Dendritic cell treated with granulocyte-macrophage colony-stimulating factor and Interleukin-4, amounts not matched to agents 40 ng/mL and 50 ng/mL, for 4 days (primary cell): ENCODE measurements at regions not wholly inside any gene's neighbourhood (a gene's known extent, or its start where the extent isn't known, plus 50 kb on each side); places are given as distances from the start of the nearest gene placed in this dataset.

ENCODE experiments used
- H3K27ac Mint-ChIP-seq: one replicate; pipeline ENCODE4 v1.8.0; 2022; ENCODE audit warnings: mild to moderate bottlenecking, mixed read lengths
- H3K27me3 Mint-ChIP-seq: one replicate; pipeline ENCODE4 v1.8.0; 2022; ENCODE audit warnings: mild to moderate bottlenecking, mixed read lengths
- H3K36me3 Mint-ChIP-seq: one replicate; pipeline ENCODE4 v1.8.0; 2022; ENCODE audit warnings: low read depth, mixed read lengths
- H3K4me1 Mint-ChIP-seq: one replicate; pipeline ENCODE4 v1.8.0; 2022; ENCODE audit warnings: low read depth, mixed read lengths
- H3K4me3 Mint-ChIP-seq: one replicate; pipeline ENCODE4 v1.8.0; 2022; ENCODE audit warnings: mild to moderate bottlenecking, moderate library complexity, mixed read lengths
- H3K9me3 Mint-ChIP-seq: one replicate; pipeline ENCODE4 v1.8.0; 2022; ENCODE audit warnings: mixed read lengths
- intact Hi-C: fragments of 100-400 bp; cut with micrococcal nuclease; formaldehyde crosslinking; loops from one replicate; pipeline ENCODE4 v1.15.0; 2022

DNA sequence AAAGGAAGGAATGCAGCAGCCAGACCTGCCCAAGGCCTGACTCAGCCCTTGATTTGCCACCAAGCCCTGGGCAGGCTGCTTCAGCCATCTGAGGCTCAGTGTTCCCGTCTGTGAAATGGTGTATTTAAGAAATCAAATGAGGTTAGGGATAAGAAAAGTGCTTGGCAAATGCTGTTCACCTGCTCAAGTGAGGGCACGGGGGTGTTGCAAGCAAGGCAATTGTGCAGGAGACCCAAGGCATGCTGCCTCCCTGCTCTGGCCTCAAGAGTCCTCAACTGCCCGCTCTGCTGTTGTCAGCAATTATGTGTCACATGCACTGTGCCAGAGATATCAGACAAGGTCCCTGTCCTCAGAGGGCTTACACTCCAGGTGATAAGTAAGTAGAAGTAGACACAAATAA lies 101.8 kb downstream of the TPRA1 start:
- no peaks in the 10 kb centered on the region for H3K9me3 Mint-ChIP-seq
- intact Hi-C loops, result no loop called here
- H3K4me1 Mint-ChIP-seq, result no peaks in the 10 kb centered on the region
- no peak overlapping the region for H3K27ac Mint-ChIP-seq
- H3K36me3 Mint-ChIP-seq, result no peaks in the 10 kb centered on the region
- no peak overlapping the region for H3K4me3 Mint-ChIP-seq
- peaks cover 26% of the 10 kb centered on the region for H3K27me3 Mint-ChIP-seq

DNA sequence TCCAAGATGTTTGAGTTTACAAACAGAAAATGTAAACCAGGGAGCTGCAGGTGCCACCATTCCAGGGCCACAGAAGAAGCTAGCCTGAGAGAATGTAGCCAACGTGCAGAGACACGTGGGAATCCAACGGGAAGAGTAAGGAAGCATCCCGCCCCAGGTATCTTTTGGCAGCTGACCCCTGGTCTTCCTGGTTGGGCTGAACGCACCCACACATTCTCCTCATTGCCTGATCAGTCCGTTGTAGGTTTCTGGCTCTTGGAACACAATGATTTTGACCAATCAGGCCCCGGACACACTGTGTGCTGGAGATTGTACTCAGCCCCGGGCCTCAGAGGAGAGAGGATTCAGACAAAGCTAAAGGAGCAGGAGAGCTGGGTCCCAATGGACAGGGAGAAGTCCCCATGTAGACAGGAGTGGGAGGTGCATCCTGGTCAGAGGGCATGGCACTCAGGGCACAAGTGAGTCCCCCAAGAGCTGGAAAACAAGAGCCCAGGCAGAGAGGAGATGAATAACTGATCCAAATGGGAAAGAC lies 102.3 kb downstream of the TPRA1 start:
- H3K4me1 Mint-ChIP-seq, result no peaks in the 10 kb centered on the region
- no peaks in the 10 kb centered on the region for H3K9me3 Mint-ChIP-seq
- H3K27me3 Mint-ChIP-seq, result peaks cover 28% of the 10 kb centered on the region
- intact Hi-C loops, result no loop called here
- no peaks in the 10 kb centered on the region for H3K36me3 Mint-ChIP-seq
- no peak overlapping the region for H3K27ac Mint-ChIP-seq
- no peak overlapping the region for H3K4me3 Mint-ChIP-seq

DNA sequence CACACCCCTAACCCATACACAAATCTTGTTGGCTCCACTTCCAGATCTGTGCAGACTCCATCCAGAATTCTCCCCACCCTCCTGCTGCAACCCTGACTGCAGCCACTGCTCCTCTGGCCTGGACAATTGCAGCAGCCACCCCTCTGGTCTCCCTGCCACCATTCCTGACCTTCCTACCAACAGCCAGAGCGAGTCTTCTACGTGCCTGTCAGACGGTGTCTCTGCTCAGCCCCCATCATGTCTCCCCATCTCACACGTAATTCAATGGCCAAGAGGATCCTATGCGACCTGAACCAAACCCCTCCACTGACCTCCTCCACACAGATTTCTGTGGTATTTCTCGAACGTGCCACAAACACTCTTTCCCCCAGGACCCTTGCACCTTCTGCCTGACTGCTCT lies 103.3 kb downstream of the TPRA1 start:
- Mint-ChIP-seq H3K9me3 (no peaks in the 10 kb centered on the region), H3K4me1 (no peaks in the 10 kb centered on the region), H3K36me3 (no peaks in the 10 kb centered on the region), H3K27ac (no peak overlapping the region), H3K4me3 (no peak overlapping the region), H3K27me3 (peaks cover 32% of the 10 kb centered on the region)
- intact Hi-C loops, result no loop called here

DNA sequence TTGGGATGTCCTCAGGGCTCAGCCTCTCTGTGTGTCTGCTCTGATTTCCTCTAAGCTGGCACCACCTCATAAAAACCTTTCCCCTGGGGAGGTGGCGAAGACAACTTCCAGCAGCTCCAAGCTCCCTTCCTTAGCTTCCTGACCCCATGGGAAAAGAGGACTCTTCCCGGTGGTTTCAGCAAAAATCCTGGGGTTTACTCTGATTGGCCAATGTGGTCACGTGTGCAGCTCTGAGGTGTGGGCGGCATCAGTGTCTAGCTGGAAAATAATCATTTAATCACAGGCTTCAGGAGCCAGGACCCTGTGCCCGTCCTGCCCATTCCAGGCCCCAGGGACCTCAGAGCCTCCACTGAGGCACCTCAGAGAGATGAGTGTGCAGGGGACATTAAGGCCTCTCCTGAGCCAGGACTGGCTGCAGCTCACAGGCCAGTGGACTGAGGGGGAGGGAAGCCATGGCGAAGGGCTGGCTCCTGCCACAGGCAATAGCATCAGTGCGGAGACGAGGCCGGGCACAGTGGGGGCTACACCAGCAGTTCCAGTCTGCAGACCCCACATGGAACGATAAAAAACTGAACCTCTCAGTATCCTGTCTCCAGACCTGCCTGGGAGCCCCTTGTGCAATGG lies 104.1 kb downstream of the TPRA1 start:
- Mint-ChIP-seq H3K4me1 (no peaks in the 10 kb centered on the region), H3K27ac (no peak overlapping the region), H3K4me3 (no peak overlapping the region), H3K36me3 (no peaks in the 10 kb centered on the region), H3K9me3 (no peaks in the 10 kb centered on the region), H3K27me3 (peaks cover 33% of the 10 kb centered on the region)
- intact Hi-C loops, result no loop called here

DNA sequence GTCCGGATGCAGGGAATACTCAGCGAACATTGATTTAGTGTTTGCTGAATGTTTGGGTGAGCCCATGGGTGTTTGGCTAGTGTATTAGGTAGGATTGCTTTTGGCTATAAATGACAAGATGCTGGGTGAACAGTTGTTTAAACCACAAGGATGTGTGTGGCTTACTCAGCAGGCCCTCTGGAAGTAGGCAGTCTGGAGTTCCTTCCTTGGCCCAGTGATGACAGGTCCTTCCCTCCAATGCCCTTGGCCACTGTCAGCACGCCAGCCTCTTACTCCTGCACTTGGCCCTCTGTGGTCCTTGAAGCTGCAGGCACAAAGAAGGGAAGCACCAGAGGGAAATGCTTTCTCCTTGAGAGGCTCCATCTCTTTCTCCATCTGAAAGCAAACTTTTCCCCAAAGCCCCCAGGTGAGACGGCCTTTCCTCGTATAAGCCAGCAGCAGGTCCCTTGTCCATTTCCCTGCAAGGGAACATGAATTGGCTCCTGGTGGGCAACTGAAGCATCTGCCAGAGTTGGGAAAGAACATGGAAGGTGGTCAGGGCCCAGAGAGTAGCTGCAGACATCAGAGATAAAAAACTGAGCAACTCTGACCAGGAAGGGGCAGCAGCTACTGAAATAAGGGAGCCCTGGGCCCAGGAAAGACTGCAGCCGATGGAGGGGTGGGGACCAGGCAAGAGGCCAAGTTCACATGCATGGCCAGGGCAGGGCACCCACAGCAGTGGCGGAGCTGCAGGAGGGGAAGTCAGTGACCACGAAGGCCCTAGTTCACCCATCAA lies 105.0 kb downstream of the TPRA1 start:
- Mint-ChIP-seq H3K27me3 (peaks cover 33% of the 10 kb centered on the region), H3K36me3 (no peaks in the 10 kb centered on the region), H3K27ac (no peak overlapping the region), H3K4me1 (no peaks in the 10 kb centered on the region), H3K4me3 (no peak overlapping the region), H3K9me3 (no peaks in the 10 kb centered on the region)
- intact Hi-C loops, result no loop called here

DNA sequence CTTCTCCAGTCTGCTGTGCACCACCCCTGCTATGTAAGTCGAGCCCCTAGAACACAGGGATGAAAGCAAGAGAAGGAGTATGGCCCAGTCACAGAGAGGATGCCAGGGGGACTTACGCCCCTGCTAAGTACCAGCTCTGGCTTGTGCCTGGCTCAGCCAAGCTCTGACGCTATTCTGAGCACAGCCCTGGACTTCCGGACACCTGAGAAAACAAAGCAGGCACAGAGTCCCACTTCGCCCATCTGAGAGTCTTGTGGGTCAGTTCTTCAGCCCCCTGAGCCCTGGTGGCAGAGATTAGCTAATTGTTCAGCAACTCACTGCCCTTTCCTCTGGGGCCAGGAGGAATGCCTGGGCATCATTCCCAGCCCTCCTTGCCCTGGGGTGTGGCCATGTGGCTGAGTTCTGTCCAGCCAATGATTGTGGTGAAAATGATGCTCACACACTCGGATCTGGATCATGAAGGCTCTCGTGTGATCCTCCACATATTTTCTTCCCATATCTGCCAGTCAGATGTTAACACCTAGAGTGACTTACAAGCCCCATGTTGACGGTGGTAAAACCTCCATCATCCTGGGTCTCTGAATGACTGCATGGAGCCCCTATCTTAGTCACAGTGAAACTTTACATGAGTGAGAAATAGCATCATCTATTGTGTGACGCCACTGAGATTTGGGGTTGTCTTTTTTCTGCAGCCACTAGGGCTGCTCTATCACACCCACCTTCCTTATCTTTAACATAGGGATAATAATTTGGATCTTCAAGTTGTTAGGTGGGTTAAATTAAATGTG lies 105.7 kb downstream of the TPRA1 start:
- H3K27me3 Mint-ChIP-seq, result peaks cover 33% of the 10 kb centered on the region
- H3K4me1 Mint-ChIP-seq, result no peaks in the 10 kb centered on the region
- H3K27ac Mint-ChIP-seq, result no peak overlapping the region
- H3K4me3 Mint-ChIP-seq, result no peak overlapping the region
- H3K36me3 Mint-ChIP-seq, result no peaks in the 10 kb centered on the region
- no peaks in the 10 kb centered on the region for H3K9me3 Mint-ChIP-seq
- intact Hi-C loops, result no loop called here

DNA sequence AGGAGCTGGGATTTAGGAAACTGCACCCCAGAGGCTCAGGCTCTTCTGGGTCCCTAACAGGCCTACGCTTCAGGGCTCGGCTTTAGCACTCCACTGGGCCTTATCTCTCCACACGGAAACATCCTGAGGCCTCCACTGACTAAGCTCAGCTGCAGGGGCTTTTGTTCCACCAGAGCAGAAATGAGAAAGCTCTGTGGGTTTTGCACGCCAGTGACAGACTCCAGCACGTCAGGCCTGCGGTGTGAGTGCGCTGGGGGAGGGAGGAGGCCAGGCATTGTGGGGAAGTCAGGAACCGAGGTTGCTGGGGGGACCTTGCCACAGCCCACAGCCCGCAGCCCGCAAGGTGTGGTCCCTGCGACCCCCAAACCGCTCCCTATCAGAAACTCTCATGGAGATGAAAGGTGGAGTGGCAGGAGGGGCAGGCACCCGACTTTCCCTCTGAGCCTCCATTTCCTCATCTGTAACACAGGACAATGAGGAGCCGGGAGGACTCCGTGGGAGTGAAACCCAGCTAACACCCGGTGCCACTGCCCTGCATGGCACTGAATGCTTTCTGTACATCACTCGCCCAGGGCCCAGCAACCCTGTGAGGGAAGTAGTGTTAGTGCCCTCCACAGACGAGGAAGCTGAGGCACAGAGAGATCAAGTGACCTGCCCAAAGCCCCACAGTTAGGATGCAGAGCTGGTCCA lies 106.5 kb downstream of the TPRA1 start:
- Mint-ChIP-seq H3K27ac (peak overlapping the region; percentile 26), H3K9me3 (no peaks in the 10 kb centered on the region), H3K27me3 (peaks cover 35% of the 10 kb centered on the region), H3K4me3 (no peak overlapping the region), H3K4me1 (no peaks in the 10 kb centered on the region), H3K36me3 (no peaks in the 10 kb centered on the region)
- intact Hi-C loops, result no loop called here

DNA sequence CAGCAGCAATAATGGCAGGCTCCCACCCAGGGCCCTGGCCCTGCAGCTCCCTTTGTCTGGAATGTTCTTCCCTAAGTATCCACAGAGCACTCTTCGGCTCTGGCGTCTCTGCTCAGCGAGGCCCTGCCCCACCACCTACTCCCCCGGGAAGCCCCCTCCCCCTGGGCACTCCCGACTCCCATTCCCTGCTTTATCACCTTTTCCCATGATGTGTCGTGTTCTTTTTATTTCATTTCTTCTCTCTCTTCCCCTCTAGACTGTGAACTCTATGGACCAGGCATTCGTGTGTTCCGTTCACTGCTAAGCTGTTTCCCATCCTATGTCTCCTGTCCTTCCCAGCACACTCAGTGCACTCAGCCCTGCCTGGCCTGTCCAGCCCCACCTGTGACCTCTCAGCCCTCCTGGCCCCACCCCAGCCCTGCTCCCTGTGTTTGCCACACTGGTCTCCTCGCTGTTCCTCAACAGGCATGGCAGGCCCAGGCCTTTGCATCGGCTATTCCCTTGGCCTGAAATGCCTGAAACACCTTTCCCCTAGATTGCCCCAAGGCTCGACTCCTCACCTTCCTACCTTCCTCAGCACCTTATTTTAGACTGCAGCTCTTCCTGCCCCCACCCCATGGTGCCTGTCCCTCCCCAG lies 107.4 kb downstream of the TPRA1 start:
- H3K36me3 Mint-ChIP-seq, result no peaks in the 10 kb centered on the region
- no peak overlapping the region for H3K4me3 Mint-ChIP-seq
- H3K4me1 Mint-ChIP-seq, result no peaks in the 10 kb centered on the region
- intact Hi-C loops, result no loop called here
- H3K27me3 Mint-ChIP-seq, result peaks cover 31% of the 10 kb centered on the region
- H3K9me3 Mint-ChIP-seq, result no peaks in the 10 kb centered on the region
- peak overlapping the region; percentile 26 for H3K27ac Mint-ChIP-seq

DNA sequence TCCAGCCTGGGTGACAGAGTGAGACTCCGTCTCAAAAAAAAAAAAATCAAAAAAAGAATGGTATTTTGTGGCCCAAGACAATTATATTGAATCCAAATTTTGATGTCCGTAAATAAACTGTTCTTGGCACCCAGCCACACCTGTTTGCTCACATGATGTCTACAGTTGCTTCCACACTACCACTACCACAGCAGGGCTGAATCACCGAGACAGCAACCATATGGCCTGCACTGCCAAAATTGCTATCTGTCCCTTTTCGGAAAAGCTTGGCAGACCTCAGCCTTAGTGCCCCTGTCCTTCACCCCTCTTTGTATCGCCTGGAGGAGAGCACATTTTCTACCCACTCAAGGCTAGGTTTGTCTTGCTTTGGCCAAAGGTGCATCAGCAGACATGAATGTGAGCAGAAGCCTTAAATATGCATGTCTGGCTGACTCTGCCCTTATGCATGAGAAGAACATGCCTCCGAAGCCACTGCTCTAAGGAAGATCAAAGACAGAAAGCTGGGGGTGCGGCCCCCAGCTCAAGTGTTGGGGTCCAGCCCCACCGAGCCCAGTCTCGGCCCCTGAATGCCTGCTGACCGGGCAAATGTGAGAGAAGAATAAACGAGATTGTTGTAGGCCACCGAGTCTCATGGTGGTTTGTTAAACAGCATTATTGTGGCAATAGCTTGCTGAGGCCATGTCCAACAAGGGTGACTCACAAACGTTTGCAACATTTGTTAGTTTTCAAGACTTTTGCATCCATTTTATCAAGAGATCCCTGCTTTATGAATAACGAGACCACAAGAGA lies 108.1 kb downstream of the TPRA1 start:
- H3K9me3 Mint-ChIP-seq, result no peaks in the 10 kb centered on the region
- intact Hi-C loops, result no loop called here
- H3K27me3 Mint-ChIP-seq, result peaks cover 31% of the 10 kb centered on the region
- no peak overlapping the region for H3K4me3 Mint-ChIP-seq
- no peaks in the 10 kb centered on the region for H3K4me1 Mint-ChIP-seq
- H3K27ac Mint-ChIP-seq, result no peak overlapping the region
- H3K36me3 Mint-ChIP-seq, result no peaks in the 10 kb centered on the region

DNA sequence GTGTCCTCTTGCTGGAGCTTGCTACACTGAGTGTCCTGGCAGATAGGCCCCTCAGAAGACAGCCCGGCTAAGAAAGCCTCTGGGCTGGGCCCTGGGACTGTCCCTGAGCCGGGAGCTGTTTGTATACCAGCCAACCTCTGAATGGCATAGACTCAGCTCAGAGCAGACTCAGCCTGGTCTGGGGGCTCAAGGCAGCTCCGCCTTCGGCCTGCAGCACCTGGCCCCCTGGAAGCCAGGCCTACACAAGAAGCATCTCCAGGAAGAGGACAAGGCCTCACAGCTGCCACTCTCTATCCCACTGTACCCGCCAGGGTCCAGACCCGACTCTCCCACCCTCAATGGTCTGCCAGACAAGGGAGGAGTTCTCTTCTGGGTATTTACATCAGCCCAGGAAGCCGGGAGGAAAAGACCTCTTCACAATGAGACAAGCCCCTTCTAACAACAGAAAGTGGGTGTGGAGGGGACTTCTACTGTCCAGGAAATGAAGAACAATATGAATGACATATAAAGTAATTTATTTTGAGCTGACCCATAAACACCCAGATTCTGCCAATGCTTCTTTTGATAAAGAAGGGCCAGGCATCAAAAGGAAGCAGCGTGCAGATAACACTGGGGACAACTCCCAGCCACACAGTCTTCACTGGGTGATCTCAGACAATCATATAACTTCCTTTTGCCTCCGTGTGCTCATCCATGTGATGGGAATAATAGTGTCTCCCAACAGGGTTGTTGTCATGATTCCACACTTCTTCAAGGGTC lies 110.2 kb downstream of the TPRA1 start:
- peaks cover 27% of the 10 kb centered on the region for H3K27me3 Mint-ChIP-seq
- H3K4me1 Mint-ChIP-seq, result peaks cover 2% of the 10 kb centered on the region
- intact Hi-C loops, result no loop called here
- no peaks in the 10 kb centered on the region for H3K9me3 Mint-ChIP-seq
- no peaks in the 10 kb centered on the region for H3K36me3 Mint-ChIP-seq
- H3K4me3 Mint-ChIP-seq, result no peak overlapping the region
- H3K27ac Mint-ChIP-seq, result no peak overlapping the region

DNA sequence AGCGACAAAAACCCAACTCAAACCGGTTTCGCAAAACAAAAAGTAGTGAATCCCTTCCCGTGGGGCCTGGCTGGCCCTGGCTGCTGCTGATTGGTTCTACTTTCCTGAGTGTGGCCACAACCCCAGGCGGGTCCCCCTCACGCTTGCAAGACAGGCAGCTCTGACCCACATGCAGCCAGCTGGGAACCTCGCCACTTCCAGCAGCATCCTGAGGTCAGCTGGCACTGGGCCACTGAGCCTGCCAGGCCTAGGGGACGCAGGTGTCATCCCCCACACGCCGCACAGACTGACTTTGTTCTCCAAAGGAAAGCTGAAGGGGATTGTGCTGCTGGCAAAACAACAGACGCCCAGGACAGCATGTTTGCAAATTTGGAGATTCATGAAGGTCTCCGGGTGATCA lies 111.1 kb downstream of the TPRA1 start:
- no peak overlapping the region for H3K4me3 Mint-ChIP-seq
- H3K4me1 Mint-ChIP-seq, result peaks cover 5% of the 10 kb centered on the region
- intact Hi-C loops, result no loop called here
- no peaks in the 10 kb centered on the region for H3K9me3 Mint-ChIP-seq
- no peaks in the 10 kb centered on the region for H3K36me3 Mint-ChIP-seq
- H3K27me3 Mint-ChIP-seq, result peaks cover 25% of the 10 kb centered on the region
- H3K27ac Mint-ChIP-seq, result no peak overlapping the region

DNA sequence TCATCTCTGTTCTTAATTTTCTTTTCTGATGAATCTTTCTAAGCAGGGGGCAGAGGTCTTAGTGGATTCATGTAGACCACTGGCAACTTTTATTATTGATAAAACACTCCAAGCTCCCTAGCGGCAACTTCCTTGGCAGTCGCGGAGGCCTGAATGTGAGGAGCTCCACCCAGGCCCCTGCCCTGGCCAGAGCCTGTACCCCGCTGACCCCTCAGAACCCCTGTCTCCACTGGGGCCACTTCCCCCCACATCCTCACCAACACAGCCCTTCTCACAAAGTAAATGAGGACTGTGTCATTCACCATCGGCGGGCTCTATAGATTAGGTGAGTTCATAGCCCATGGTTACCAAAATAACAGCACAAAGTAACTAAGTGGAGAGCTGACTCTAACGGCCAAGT lies 111.6 kb downstream of the TPRA1 start:
- Mint-ChIP-seq H3K27ac (no peak overlapping the region), H3K27me3 (peaks cover 20% of the 10 kb centered on the region)
- intact Hi-C loops, result no loop called here

More for the DNA sequence above, 111.6 kb downstream of the TPRA1 start:
- H3K4me3 Mint-ChIP-seq, result no peak overlapping the region
- H3K36me3 Mint-ChIP-seq, result no peaks in the 10 kb centered on the region
- H3K4me1 Mint-ChIP-seq, result peaks cover 5% of the 10 kb centered on the region
- no peaks in the 10 kb centered on the region for H3K9me3 Mint-ChIP-seq
